ENCODE measurements at regions not wholly inside any gene's neighbourhood (a gene's known extent, or its start where the extent isn't known, plus 50 kb on each side); places are given as distances from the start of the nearest gene placed in this dataset.

DNA sequence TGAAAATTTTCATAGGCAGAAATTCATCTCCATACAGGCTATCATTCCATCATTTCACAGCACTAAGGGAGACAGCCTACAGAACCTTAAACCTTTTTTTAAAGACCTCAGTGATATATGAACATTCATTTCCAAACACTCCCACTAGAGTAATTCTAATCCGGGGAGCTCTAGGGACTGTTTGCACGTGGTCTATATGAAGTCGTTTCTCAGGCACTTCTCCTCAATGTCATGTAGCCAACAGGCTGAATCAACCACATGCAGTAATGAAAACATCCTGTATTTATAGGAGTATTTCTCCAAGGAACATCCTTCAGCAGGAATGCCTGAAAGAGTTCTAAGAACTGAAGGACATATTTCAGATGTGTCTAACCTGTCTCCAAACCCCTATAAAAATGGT lies 97.3 kb upstream of the CREB1 start:
- no peak for DNase-seq (ENCODE audit: low spot score)
- 64% methylated on average over 3 of the region's 3 CpGs for WGBS
- no peak overlapping the region for H3K4me3 ChIP-seq (ENCODE audit: low read depth in 1 of 3, low read length in 3 of 3)
- no peaks in the 10 kb centered on the region for H3K36me3 ChIP-seq (ENCODE audit: control insufficient read depth in 4 of 4, insufficient read depth in 3 of 4, low read depth in 1 of 4, low read length in 3 of 4)
- H3K9me3 ChIP-seq (ENCODE audit: control insufficient read depth in 4 of 4, low read length in 3 of 4) = no peaks in the 10 kb centered on the region
- H3K9ac ChIP-seq (ENCODE audit: low read depth in 1 of 2, low read length in 2 of 2) = no peak overlapping the region
- H3K4me1 ChIP-seq (ENCODE audit: control insufficient read depth in 4 of 4, insufficient read depth in 4 of 4, low read length in 3 of 4) = no peaks in the 10 kb centered on the region
- H3K27ac ChIP-seq (ENCODE audit: low read depth in 1 of 2, low read length in 2 of 2) = no peak overlapping the region
- H3K27me3 ChIP-seq (ENCODE audit: control insufficient read depth in 4 of 4, insufficient read depth in 4 of 4, low read length in 3 of 4) = no peaks in the 10 kb centered on the region
- TF ChIP-seq, protein P1, sequence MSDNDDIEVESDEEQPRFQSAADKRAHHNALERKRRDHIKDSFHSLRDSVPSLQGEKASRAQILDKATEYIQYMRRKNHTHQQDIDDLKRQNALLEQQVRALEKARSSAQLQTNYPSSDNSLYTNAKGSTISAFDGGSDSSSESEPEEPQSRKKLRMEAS (IDR thresholded peaks at IDR 0.05) = no peak
- TF ChIP-seq SP1 (IDR thresholded peaks at IDR 0.05) (no peak), RXRA (IDR thresholded peaks at IDR 0.05) (no peak), FOXA2 (IDR thresholded peaks at IDR 0.05) (no peak), RAD21 (IDR thresholded peaks at IDR 0.05) (no peak), EGR1 (IDR thresholded peaks at IDR 0.05; ENCODE audit: low read depth in 2 of 2) (no peak), NR2F2 (IDR thresholded peaks at IDR 0.05) (no peak), HNF4A (conservative IDR thresholded peaks at IDR 0.05) (no peak), JUND (IDR thresholded peaks at IDR 0.05) (no peak), REST (IDR thresholded peaks at IDR 0.05) (no peak)
- TF ChIP-seq, protein P2, sequence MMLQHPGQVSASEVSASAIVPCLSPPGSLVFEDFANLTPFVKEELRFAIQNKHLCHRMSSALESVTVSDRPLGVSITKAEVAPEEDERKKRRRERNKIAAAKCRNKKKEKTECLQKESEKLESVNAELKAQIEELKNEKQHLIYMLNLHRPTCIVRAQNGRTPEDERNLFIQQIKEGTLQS (IDR thresholded peaks at IDR 0.05) = no peak

GRCh38 chr2:207434306-207434705 lies 95.5 kb upstream of the CREB1 start:
- DNase-seq (ENCODE audit: low spot score) = no peak
- Histone ChIP-seq H3K27ac (ENCODE audit: low read depth in 1 of 2, low read length in 2 of 2) (no peak overlapping the region), H3K4me3 (ENCODE audit: low read depth in 1 of 3, low read length in 3 of 3) (no peak overlapping the region), H3K9me3 (ENCODE audit: control insufficient read depth in 4 of 4, low read length in 3 of 4) (no peaks in the 10 kb centered on the region), H3K4me1 (ENCODE audit: control insufficient read depth in 4 of 4, insufficient read depth in 4 of 4, low read length in 3 of 4) (no peaks in the 10 kb centered on the region), H3K27me3 (ENCODE audit: control insufficient read depth in 4 of 4, insufficient read depth in 4 of 4, low read length in 3 of 4) (no peaks in the 10 kb centered on the region), H3K36me3 (ENCODE audit: control insufficient read depth in 4 of 4, insufficient read depth in 3 of 4, low read depth in 1 of 4, low read length in 3 of 4) (no peaks in the 10 kb centered on the region), H3K9ac (ENCODE audit: low read depth in 1 of 2, low read length in 2 of 2) (no peak overlapping the region)
- WGBS = 93% methylated on average over 1 of the region's 1 CpG
- no peak for TF ChIP-seq NR2F2 (IDR thresholded peaks at IDR 0.05)
- TF ChIP-seq, protein P2 (IDR thresholded peaks at IDR 0.05) = no peak
- TF ChIP-seq, protein P3, sequence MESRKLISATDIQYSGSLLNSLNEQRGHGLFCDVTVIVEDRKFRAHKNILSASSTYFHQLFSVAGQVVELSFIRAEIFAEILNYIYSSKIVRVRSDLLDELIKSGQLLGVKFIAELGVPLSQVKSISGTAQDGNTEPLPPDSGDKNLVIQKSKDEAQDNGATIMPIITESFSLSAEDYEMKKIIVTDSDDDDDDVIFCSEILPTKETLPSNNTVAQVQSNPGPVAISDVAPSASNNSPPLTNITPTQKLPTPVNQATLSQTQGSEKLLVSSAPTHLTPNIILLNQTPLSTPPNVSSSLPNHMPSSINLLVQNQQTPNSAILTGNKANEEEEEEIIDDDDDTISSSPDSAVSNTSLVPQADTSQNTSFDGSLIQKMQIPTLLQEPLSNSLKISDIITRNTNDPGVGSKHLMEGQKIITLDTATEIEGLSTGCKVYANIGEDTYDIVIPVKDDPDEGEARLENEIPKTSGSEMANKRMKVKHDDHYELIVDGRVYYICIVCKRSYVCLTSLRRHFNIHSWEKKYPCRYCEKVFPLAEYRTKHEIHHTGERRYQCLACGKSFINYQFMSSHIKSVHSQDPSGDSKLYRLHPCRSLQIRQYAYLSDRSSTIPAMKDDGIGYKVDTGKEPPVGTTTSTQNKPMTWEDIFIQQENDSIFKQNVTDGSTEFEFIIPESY (IDR thresholded peaks at IDR 0.05) = no peak
- TF ChIP-seq, protein P1 (IDR thresholded peaks at IDR 0.05) = no peak
- no peak for TF ChIP-seq JUND (IDR thresholded peaks at IDR 0.05)
- TF ChIP-seq REST (IDR thresholded peaks at IDR 0.05) = no peak
- no peak for TF ChIP-seq YY1 (IDR thresholded peaks at IDR 0.05)
- TF ChIP-seq HNF4G (IDR thresholded peaks at IDR 0.05) = no peak
- TF ChIP-seq FOXA1 (IDR thresholded peaks at IDR 0.05) = no peak

Measured in liver (tissue), 7 donors.